Left ventricle myocardium inferior (tissue), 1 donor: ENCODE measurements at regions not wholly inside any gene's neighbourhood (a gene's known extent, or its start where the extent isn't known, plus 50 kb on each side); places are given as distances from the start of the nearest gene placed in this dataset.

ENCODE experiments used
- DNase-seq: peaks from one replicate; pipeline ENCODE4 v3.0.0-alpha.2; 2020
- H3K27ac ChIP-seq: fragments of 200-600 bp; replicated peaks from 2 replicates; pipeline ENCODE4 v1.8.0; 2021
- H3K27me3 ChIP-seq: fragments of 200-600 bp; 2 replicates; pipeline ENCODE4 v1.8.0; 2021; ENCODE audit warnings: low read depth
- H3K36me3 ChIP-seq: fragments of 200-600 bp; 2 replicates; pipeline ENCODE4 v1.8.0; 2021
- H3K4me1 ChIP-seq: fragments of 200-600 bp; 2 replicates; pipeline ENCODE4 v1.8.0; 2021
- H3K4me3 ChIP-seq: fragments of 200-600 bp; 2 replicates; pipeline ENCODE4 v1.8.0; 2021; ENCODE audit warnings: mild to moderate bottlenecking, moderate library complexity
- H3K9me3 ChIP-seq: fragments of 200-600 bp; replicated peaks from 2 replicates; pipeline ENCODE4 v1.8.0; 2021
- CTCF ChIP-seq: fragments of 200-600 bp; IDR thresholded peaks from 2 replicates; pipeline ENCODE4 v1.8.0; 2021; ENCODE audit warnings: antibody characterized with exemption, mild to moderate bottlenecking, borderline replicate concordance
- intact Hi-C: fragments of 100-400 bp; cut with micrococcal nuclease; formaldehyde crosslinking; loops from one replicate; pipeline ENCODE4 v1.11.0; 2022
- donor health status: DM: no; HTN: yes; CAD: no; lungs with severe emphysema.

- no peak overlapping the region for H3K4me3 ChIP-seq
- DNase-seq, result no peak
- H3K4me1 ChIP-seq, result no peaks in the 10 kb centered on the region
- H3K27ac ChIP-seq, result no peak overlapping the region
- intact Hi-C loops, result no loop called here
- H3K27me3 ChIP-seq, result peaks cover 3% of the 10 kb centered on the region
- no peaks in the 10 kb centered on the region for H3K36me3 ChIP-seq
- no peaks in the 10 kb centered on the region for H3K9me3 ChIP-seq
- no peak for TF ChIP-seq CTCF
These were observed 326.7 kb upstream of the SUCLG2 start for GRCh38 chr3:67981077-67981476.

- intact Hi-C loops, result no loop called here
- TF ChIP-seq CTCF, result no peak
- Histone ChIP-seq H3K27me3 (no peaks in the 10 kb centered on the region), H3K27ac (no peak overlapping the region), H3K9me3 (no peaks in the 10 kb centered on the region), H3K36me3 (no peaks in the 10 kb centered on the region), H3K4me3 (no peak overlapping the region), H3K4me1 (no peaks in the 10 kb centered on the region)
- no peak for DNase-seq
These were observed 324.9 kb upstream of the SUCLG2 start for GRCh38 chr3:67979342-67979741.

- Histone ChIP-seq H3K4me3 (no peak overlapping the region), H3K4me1 (no peaks in the 10 kb centered on the region), H3K36me3 (no peaks in the 10 kb centered on the region), H3K9me3 (no peaks in the 10 kb centered on the region), H3K27ac (no peak overlapping the region), H3K27me3 (no peaks in the 10 kb centered on the region)
- no peak for DNase-seq
- intact Hi-C loops, result no loop called here
- TF ChIP-seq CTCF, result no peak
These were observed 323.4 kb upstream of the SUCLG2 start for GRCh38 chr3:67977762-67978161.

GRCh38 chr3:67976663-67977062 lies 322.3 kb upstream of the SUCLG2 start:
- Histone ChIP-seq H3K9me3 (no peaks in the 10 kb centered on the region), H3K36me3 (no peaks in the 10 kb centered on the region), H3K27me3 (no peaks in the 10 kb centered on the region), H3K4me1 (no peaks in the 10 kb centered on the region), H3K4me3 (no peak overlapping the region), H3K27ac (no peak overlapping the region)
- DNase-seq, result no peak
- intact Hi-C loops, result no loop called here
- no peak for TF ChIP-seq CTCF

GRCh38 chr3:67964596-67964995 lies 310.2 kb upstream of the SUCLG2 start:
- Histone ChIP-seq H3K9me3 (peaks cover 25% of the 10 kb centered on the region), H3K4me3 (no peak overlapping the region), H3K27me3 (no peaks in the 10 kb centered on the region), H3K4me1 (no peaks in the 10 kb centered on the region), H3K27ac (no peak overlapping the region), H3K36me3 (no peaks in the 10 kb centered on the region)
- intact Hi-C loops, result no loop called here
- no peak for TF ChIP-seq CTCF
- DNase-seq, result no peak

- no peak overlapping the region for H3K27ac ChIP-seq
- no peaks in the 10 kb centered on the region for H3K27me3 ChIP-seq
- H3K4me3 ChIP-seq, result no peak overlapping the region
- intact Hi-C loops, result no loop called here
- DNase-seq, result no peak
- no peaks in the 10 kb centered on the region for H3K36me3 ChIP-seq
- peaks cover 37% of the 10 kb centered on the region for H3K9me3 ChIP-seq
- H3K4me1 ChIP-seq, result no peaks in the 10 kb centered on the region
- no peak for TF ChIP-seq CTCF
These were observed 302.9 kb upstream of the SUCLG2 start for GRCh38 chr3:67957268-67957667.
